Caco-2 (cell line): ENCODE measurements at regions not wholly inside any gene's neighbourhood (a gene's known extent, or its start where the extent isn't known, plus 50 kb on each side); places are given as distances from the start of the nearest gene placed in this dataset.
"Not testable (repeated sequence)": the region's sequence is repeated elsewhere in the genome, so short reads cannot be mapped to it uniquely, and the experiment has no call there.

Experiments
- BruUV-seq: library from RNA; stranded (reverse); fragments of 400-500 nt; replicated peaks from 2 replicates; lab custom pipeline; 2021; lab: Mats Ljungman, UMichigan
- CTCF ChIA-PET: fragments of 300-600 bp; sonication (Branson Sonifier 250); formaldehyde crosslinking; loops from one replicate; lab custom pipeline; 2022; ENCODE audit warnings: antibody characterized with exemption; lab: Charles Lee
- POLR2A ChIA-PET: fragments of 300-600 bp; sonication (Branson Sonifier 250); formaldehyde crosslinking; loops from one replicate; lab custom pipeline; 2022; ENCODE audit warnings: antibody characterized with exemption; lab: Charles Lee
- DNase-seq, 2 experiments: peaks; one replicate each; pipeline versions ENCODE4 v3.0.0 to v3.0.0-alpha.2; 2020 to 2022
- H3K27me3 ChIP-seq: replicated peaks from 2 replicates; pipeline ENCODE4 v1.6.0; 2011; ENCODE audit warnings: low read length; ENCODE audit not compliant: control insufficient read depth, insufficient read depth
- H3K36me3 ChIP-seq: 2 replicates; pipeline ENCODE4 v1.5.1; 2011; ENCODE audit warnings: low read length; ENCODE audit not compliant: control insufficient read depth, insufficient read depth
- H3K4me1 ChIP-seq: fragments of 250-450 bp; sonication (Bioruptor Pico); 2 replicates; pipeline ENCODE4 v1.5.1; 2020; ENCODE audit warnings: mild to moderate bottlenecking
- H3K4me3 ChIP-seq: 2 replicates; pipeline ENCODE4 v1.5.1; 2011; ENCODE audit warnings: low read depth, mild to moderate bottlenecking, control low read depth, low read length
- H3K9me3 ChIP-seq: fragments of 250-450 bp; sonication (Bioruptor Pico); 2 replicates; pipeline ENCODE4 v1.5.1; 2020; ENCODE audit warnings: mild to moderate bottlenecking, moderate library complexity
- H3K27ac Mint-ChIP-seq: one replicate; pipeline ENCODE4 v1.8.0; 2022; ENCODE audit warnings: mixed read lengths; ENCODE audit not compliant: unreplicated experiment
- H3K27me3 Mint-ChIP-seq: one replicate; pipeline ENCODE4 v1.8.0; 2022; ENCODE audit warnings: mixed read lengths; ENCODE audit not compliant: insufficient read depth, unreplicated experiment
- H3K36me3 Mint-ChIP-seq: one replicate; pipeline ENCODE4 v1.8.0; 2022; ENCODE audit warnings: mild to moderate bottlenecking, mixed read lengths; ENCODE audit not compliant: insufficient read depth, unreplicated experiment
- H3K4me1 Mint-ChIP-seq: one replicate; pipeline ENCODE4 v1.8.0; 2022; ENCODE audit warnings: low read depth, mixed read lengths; ENCODE audit not compliant: unreplicated experiment
- H3K4me3 Mint-ChIP-seq: one replicate; pipeline ENCODE4 v1.8.0; 2022; ENCODE audit warnings: mild to moderate bottlenecking, moderate library complexity, mixed read lengths; ENCODE audit not compliant: unreplicated experiment
- H3K9me3 Mint-ChIP-seq: one replicate; pipeline ENCODE4 v1.8.0; 2022; ENCODE audit warnings: mixed read lengths; ENCODE audit not compliant: unreplicated experiment
- intact Hi-C: fragments of 100-400 bp; cut with micrococcal nuclease; formaldehyde crosslinking; loops from one replicate; pipeline ENCODE4 v1.10.0; 2022; ENCODE audit not compliant: unreplicated experiment
- TF ChIP-seq, protein P1 (sequence below), 2 experiments: fragments of 200-600 bp in 1 of 2; IDR thresholded peaks; 1 replicate in 1 of 2; 2 replicates in 1 of 2; pipeline versions ENCODE4 v1.5.1 to v1.8.0; 2011 to 2022; ENCODE audit warnings: antibody characterized with exemption in 1 of 2, control low read depth in 1 of 2, inconsistent platforms in 1 of 2, low read depth in 1 of 2, low read length in 1 of 2, mild to moderate bottlenecking in 1 of 2, moderate library complexity in 1 of 2; ENCODE audit not compliant: insufficient read depth in 1 of 2, severe bottlenecking in 1 of 2, unreplicated experiment in 1 of 2

DNA sequence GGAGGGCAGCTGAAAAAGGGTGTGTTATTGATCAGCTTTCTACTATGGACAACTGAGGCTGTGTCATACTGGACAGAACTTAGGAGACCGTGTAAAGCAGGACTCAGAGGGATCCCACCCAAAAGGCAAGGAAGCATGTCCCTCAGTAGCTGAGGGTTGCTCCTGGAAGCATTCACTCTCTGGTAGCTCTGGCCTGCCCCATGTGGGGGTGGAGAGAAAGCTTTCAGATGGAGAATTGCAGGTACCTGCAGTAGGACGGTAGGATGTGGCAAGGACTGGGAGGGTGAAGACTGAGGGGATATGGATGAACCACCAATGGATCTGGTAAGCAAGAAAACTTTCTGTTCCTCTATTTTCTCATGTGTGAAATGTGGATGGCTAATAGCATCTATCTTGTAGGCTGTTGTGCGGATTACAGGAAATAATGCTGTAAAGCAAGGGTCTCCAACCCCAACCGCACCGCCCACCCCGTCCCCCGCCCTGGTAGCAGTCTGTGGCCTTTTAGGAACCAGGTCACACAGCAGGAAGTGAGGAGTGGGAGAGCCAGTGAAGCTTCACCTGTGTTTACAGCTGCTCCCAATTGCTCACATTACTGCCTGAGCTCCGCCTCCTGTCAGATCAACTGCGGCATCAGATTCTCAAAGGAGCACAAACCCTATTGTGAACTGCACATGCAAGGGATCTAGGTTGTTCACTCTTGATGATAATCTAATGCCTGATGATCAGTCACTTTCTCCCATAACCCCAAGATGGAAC lies 157.7 kb upstream of the PROK2 start:
- CTCF ChIA-PET: interaction anchor here (0.6 to 1.0 kb wide), 4 partner anchors 8 to 1194 kb away, joined by 3 to 5 read pairs (median 4); no protein-coding TSS in a partner anchor
- Mint-ChIP-seq H3K9me3 (no peaks in the 10 kb centered on the region), H3K27ac (no peak overlapping the region), H3K27me3 (peaks cover 18% of the 10 kb centered on the region), H3K4me1 (no peaks in the 10 kb centered on the region), H3K36me3 (no peaks in the 10 kb centered on the region), H3K4me3 (no peak overlapping the region)
- Histone ChIP-seq H3K27me3 (no peaks in the 10 kb centered on the region; the same call in none of the 2 replicates), H3K4me3 (no peak overlapping the region), H3K36me3 (no peaks in the 10 kb centered on the region), H3K9me3 (no peaks in the 10 kb centered on the region; the same call in 1 of the 2 replicates), H3K4me1 (no peaks in the 10 kb centered on the region)
- TF ChIP-seq, protein P1, sequence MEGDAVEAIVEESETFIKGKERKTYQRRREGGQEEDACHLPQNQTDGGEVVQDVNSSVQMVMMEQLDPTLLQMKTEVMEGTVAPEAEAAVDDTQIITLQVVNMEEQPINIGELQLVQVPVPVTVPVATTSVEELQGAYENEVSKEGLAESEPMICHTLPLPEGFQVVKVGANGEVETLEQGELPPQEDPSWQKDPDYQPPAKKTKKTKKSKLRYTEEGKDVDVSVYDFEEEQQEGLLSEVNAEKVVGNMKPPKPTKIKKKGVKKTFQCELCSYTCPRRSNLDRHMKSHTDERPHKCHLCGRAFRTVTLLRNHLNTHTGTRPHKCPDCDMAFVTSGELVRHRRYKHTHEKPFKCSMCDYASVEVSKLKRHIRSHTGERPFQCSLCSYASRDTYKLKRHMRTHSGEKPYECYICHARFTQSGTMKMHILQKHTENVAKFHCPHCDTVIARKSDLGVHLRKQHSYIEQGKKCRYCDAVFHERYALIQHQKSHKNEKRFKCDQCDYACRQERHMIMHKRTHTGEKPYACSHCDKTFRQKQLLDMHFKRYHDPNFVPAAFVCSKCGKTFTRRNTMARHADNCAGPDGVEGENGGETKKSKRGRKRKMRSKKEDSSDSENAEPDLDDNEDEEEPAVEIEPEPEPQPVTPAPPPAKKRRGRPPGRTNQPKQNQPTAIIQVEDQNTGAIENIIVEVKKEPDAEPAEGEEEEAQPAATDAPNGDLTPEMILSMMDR (IDR thresholded peaks at IDR 0.05; ENCODE audit: insufficient read depth in 1 of 2, low read depth in 1 of 2, low read length in 1 of 2, severe bottlenecking in 1 of 2, unreplicated experiment in 1 of 2): no peak
- POLR2A ChIA-PET: no interaction called here
- no peak for DNase-seq
- intact Hi-C loops: no loop called here
- BruUV-seq: no TSS peak

DNA sequence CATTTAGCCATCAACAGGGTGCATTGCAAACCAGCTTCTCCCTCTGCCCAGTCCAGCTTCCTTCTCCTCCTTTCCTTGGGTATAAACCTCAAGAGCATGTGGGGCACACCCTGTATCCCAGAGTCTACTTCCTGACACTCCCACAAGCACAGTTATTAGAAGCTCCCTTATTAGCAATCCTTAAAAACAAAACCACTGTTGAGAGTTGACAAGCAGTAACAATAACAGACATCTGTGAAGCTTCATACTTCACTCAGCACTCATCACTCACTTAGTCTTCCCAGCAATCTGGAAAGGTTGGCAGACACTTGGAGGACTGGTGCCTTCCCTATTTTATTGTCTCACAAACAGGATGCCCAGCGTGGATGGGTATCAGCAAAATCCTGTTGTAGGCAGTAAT lies 155.5 kb upstream of the PROK2 start:
- Mint-ChIP-seq H3K9me3 (no peaks in the 10 kb centered on the region), H3K4me3 (no peak overlapping the region), H3K4me1 (no peaks in the 10 kb centered on the region), H3K27me3 (peaks cover 18% of the 10 kb centered on the region), H3K36me3 (no peaks in the 10 kb centered on the region), H3K27ac (no peak overlapping the region)
- Histone ChIP-seq H3K4me3 (no peak overlapping the region), H3K36me3 (no peaks in the 10 kb centered on the region), H3K27me3 (no peaks in the 10 kb centered on the region; the same call in 1 of the 2 replicates), H3K9me3 (no peaks in the 10 kb centered on the region; the same call in 1 of the 2 replicates), H3K4me1 (no peaks in the 10 kb centered on the region)
- DNase-seq: no peak
- ChIA-PET CTCF (no interaction called here), POLR2A (no interaction called here)
- TF ChIP-seq, protein P1 (IDR thresholded peaks at IDR 0.05; ENCODE audit: insufficient read depth in 1 of 2, low read depth in 1 of 2, low read length in 1 of 2, severe bottlenecking in 1 of 2, unreplicated experiment in 1 of 2): no peak
- intact Hi-C loops: no loop called here
- no TSS peak for BruUV-seq

DNA sequence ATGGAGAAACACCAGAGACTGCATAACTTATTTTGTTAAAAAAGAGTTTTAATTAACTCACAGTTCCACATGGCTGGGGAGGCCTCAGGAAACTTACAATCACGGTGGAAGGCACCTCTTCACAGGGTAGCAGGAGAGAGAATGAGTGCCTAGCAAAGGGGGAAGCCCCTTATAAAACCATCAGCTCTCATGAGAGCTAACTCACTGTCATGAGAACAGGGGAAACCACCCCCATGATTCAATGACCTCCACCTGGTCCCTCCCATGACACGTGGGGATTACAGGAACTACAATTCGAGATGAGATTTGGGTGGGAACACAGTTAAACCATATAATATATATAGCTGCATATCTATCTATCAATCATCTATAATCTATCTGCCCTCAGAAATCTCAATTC lies 153.1 kb upstream of the PROK2 start:
- H3K4me1 Mint-ChIP-seq, H3K4me3 Mint-ChIP-seq, H3K27me3 ChIP-seq, POLR2A ChIA-PET, H3K9me3 Mint-ChIP-seq, BruUV-seq, intact Hi-C loops, H3K27ac Mint-ChIP-seq, H3K4me3 ChIP-seq, H3K36me3 Mint-ChIP-seq, DNase-seq, H3K36me3 ChIP-seq, H3K4me1 ChIP-seq, H3K9me3 ChIP-seq: not testable (repeated sequence)
- peaks cover 25% of the 10 kb centered on the region for H3K27me3 Mint-ChIP-seq
- CTCF ChIA-PET: interaction anchor here (1.1 kb wide), 1 partner anchor 328 kb away, joined by 3 read pairs; no protein-coding TSS in a partner anchor
